ENCODE measurements at regions not wholly inside any gene's neighbourhood (a gene's known extent, or its start where the extent isn't known, plus 50 kb on each side); places are given as distances from the start of the nearest gene placed in this dataset.

- H3K27me3 Mint-ChIP-seq (ENCODE audit: low read depth, unreplicated experiment) = no peaks in the 10 kb centered on the region
- no peaks in the 10 kb centered on the region for H3K36me3 Mint-ChIP-seq (ENCODE audit: low read depth, unreplicated experiment)
- H3K4me3 Mint-ChIP-seq (ENCODE audit: unreplicated experiment) = no peak overlapping the region
- Histone ChIP-seq H3K4me2 (ENCODE audit: low read length) (no peak overlapping the region), H3K27ac (ENCODE audit: low read depth, low read length) (no peak overlapping the region), H4K20me1 (ENCODE audit: insufficient read depth, low read length) (no peaks in the 10 kb centered on the region), H3K36me3 (ENCODE audit: insufficient read depth, low read length) (no peaks in the 10 kb centered on the region), H3K4me3 (ENCODE audit: insufficient read depth, low read depth, low read length) (no peak overlapping the region), H3K4me1 (ENCODE audit: insufficient read depth, low read length) (no peaks in the 10 kb centered on the region), H3K9ac (ENCODE audit: low read length) (no peak overlapping the region), H2AFZ (ENCODE audit: low read depth, low read length) (no peak overlapping the region), H3K9me3 (ENCODE audit: insufficient read depth, low read depth, low read length) (no peaks in the 10 kb centered on the region), H3K27me3 (ENCODE audit: insufficient read depth, low read length) (no peaks in the 10 kb centered on the region), H3K79me2 (ENCODE audit: insufficient read depth, low read length) (no peaks in the 10 kb centered on the region)
- H3K9me3 Mint-ChIP-seq (ENCODE audit: unreplicated experiment) = no peaks in the 10 kb centered on the region
- TF ChIP-seq EZH2 (IDR thresholded peaks at IDR 0.05; ENCODE audit: insufficient read depth, low read length) (no peak), CTCF (IDR thresholded peaks at IDR 0.05; ENCODE audit: insufficient read depth, low read depth, low read length) (no peak)
- no peak for DNase-seq (ENCODE audit: low read depth)
- no peak overlapping the region for H3K27ac Mint-ChIP-seq (ENCODE audit: unreplicated experiment)
- H3K4me1 Mint-ChIP-seq (ENCODE audit: low read depth, unreplicated experiment) = no peaks in the 10 kb centered on the region
- no peak for FAIRE-seq
These were observed 825.5 kb upstream of the MANEA start for GRCh38 chr6:94751641-94752329.

GRCh38 chr6:94736236-94736635 lies 841.1 kb upstream of the MANEA start:
- Histone ChIP-seq H2AFZ (ENCODE audit: low read depth, low read length) (no peak overlapping the region), H3K4me1 (ENCODE audit: insufficient read depth, low read length) (no peaks in the 10 kb centered on the region), H3K9ac (ENCODE audit: low read length) (no peak overlapping the region), H3K79me2 (ENCODE audit: insufficient read depth, low read length) (no peaks in the 10 kb centered on the region), H3K9me3 (ENCODE audit: insufficient read depth, low read depth, low read length) (no peaks in the 10 kb centered on the region), H3K27ac (ENCODE audit: low read depth, low read length) (no peak overlapping the region), H3K4me3 (ENCODE audit: insufficient read depth, low read depth, low read length) (no peak overlapping the region), H3K27me3 (ENCODE audit: insufficient read depth, low read length) (no peaks in the 10 kb centered on the region), H4K20me1 (ENCODE audit: insufficient read depth, low read length) (no peaks in the 10 kb centered on the region), H3K36me3 (ENCODE audit: insufficient read depth, low read length) (no peaks in the 10 kb centered on the region), H3K4me2 (ENCODE audit: low read length) (no peak overlapping the region)
- Mint-ChIP-seq H3K36me3 (ENCODE audit: low read depth, unreplicated experiment) (no peaks in the 10 kb centered on the region), H3K27me3 (ENCODE audit: low read depth, unreplicated experiment) (no peaks in the 10 kb centered on the region), H3K4me1 (ENCODE audit: low read depth, unreplicated experiment) (no peaks in the 10 kb centered on the region), H3K27ac (ENCODE audit: unreplicated experiment) (no peak overlapping the region), H3K4me3 (ENCODE audit: unreplicated experiment) (no peak overlapping the region), H3K9me3 (ENCODE audit: unreplicated experiment) (no peaks in the 10 kb centered on the region)
- DNase-seq (ENCODE audit: low read depth) (no peak), FAIRE-seq (no peak)
- TF ChIP-seq CTCF (IDR thresholded peaks at IDR 0.05; ENCODE audit: insufficient read depth, low read depth, low read length) = no peak
- no peak for TF ChIP-seq EZH2 (IDR thresholded peaks at IDR 0.05; ENCODE audit: insufficient read depth, low read length)

GRCh38 chr6:94735270-94735669 lies 842.1 kb upstream of the MANEA start:
- no peaks in the 10 kb centered on the region for H3K4me1 Mint-ChIP-seq (ENCODE audit: low read depth, unreplicated experiment)
- no peaks in the 10 kb centered on the region for H4K20me1 ChIP-seq (ENCODE audit: insufficient read depth, low read length)
- no peaks in the 10 kb centered on the region for H3K79me2 ChIP-seq (ENCODE audit: insufficient read depth, low read length)
- FAIRE-seq = no peak
- H3K27me3 ChIP-seq (ENCODE audit: insufficient read depth, low read length) = no peaks in the 10 kb centered on the region
- H3K36me3 ChIP-seq (ENCODE audit: insufficient read depth, low read length) = no peaks in the 10 kb centered on the region
- no peaks in the 10 kb centered on the region for H3K27me3 Mint-ChIP-seq (ENCODE audit: low read depth, unreplicated experiment)
- H3K27ac ChIP-seq (ENCODE audit: low read depth, low read length) = no peak overlapping the region
- no peak overlapping the region for H3K9ac ChIP-seq (ENCODE audit: low read length)
- H3K9me3 ChIP-seq (ENCODE audit: insufficient read depth, low read depth, low read length) = no peaks in the 10 kb centered on the region
- H3K4me2 ChIP-seq (ENCODE audit: low read length) = no peak overlapping the region
- H2AFZ ChIP-seq (ENCODE audit: low read depth, low read length) = no peak overlapping the region
- no peak overlapping the region for H3K4me3 Mint-ChIP-seq (ENCODE audit: unreplicated experiment)
- H3K27ac Mint-ChIP-seq (ENCODE audit: unreplicated experiment) = no peak overlapping the region
- TF ChIP-seq EZH2 (IDR thresholded peaks at IDR 0.05; ENCODE audit: insufficient read depth, low read length) (no peak), CTCF (IDR thresholded peaks at IDR 0.05; ENCODE audit: insufficient read depth, low read depth, low read length) (no peak)
- H3K4me3 ChIP-seq (ENCODE audit: insufficient read depth, low read depth, low read length) = no peak overlapping the region
- H3K36me3 Mint-ChIP-seq (ENCODE audit: low read depth, unreplicated experiment) = no peaks in the 10 kb centered on the region
- H3K4me1 ChIP-seq (ENCODE audit: insufficient read depth, low read length) = no peaks in the 10 kb centered on the region
- DNase-seq (ENCODE audit: low read depth) = no peak
- H3K9me3 Mint-ChIP-seq (ENCODE audit: unreplicated experiment) = no peaks in the 10 kb centered on the region

Data from astrocyte (in vitro differentiated cells and primary cell).